ENCODE measurements at regions not wholly inside any gene's neighbourhood (a gene's known extent, or its start where the extent isn't known, plus 50 kb on each side); places are given as distances from the start of the nearest gene placed in this dataset.
A peak's percentile ranks its signal among the peaks of the same experiment; 100 is the strongest.
"Not testable (repeated sequence)": the region's sequence is repeated elsewhere in the genome, so short reads cannot be mapped to it uniquely, and the experiment has no call there.

- Histone ChIP-seq H3K4me3 (ENCODE audit: extremely low read depth, insufficient read depth, low read length, poor library complexity, severe bottlenecking) (no peak overlapping the region), H3K9me3 (ENCODE audit: control insufficient read depth, low read length) (no peaks in the 10 kb centered on the region), H3K27ac (ENCODE audit: low read depth, low read length, severe bottlenecking) (no peak overlapping the region), H3K36me3 (ENCODE audit: control insufficient read depth, insufficient read depth, low read length) (no peaks in the 10 kb centered on the region), H3K4me1 (ENCODE audit: control insufficient read depth, insufficient read depth, low read length, poor library complexity, severe bottlenecking) (no peaks in the 10 kb centered on the region)
- 91 to 97% methylated on average over 4 to 5 of the region's 7 CpGs for WGBS, 2 experiments (ENCODE audit: insufficient coverage in 2 of 2)
These were observed 61.4 kb upstream of the TNFAIP3 start for GRCh38 chr6:137805622-137806021.

GRCh38 chr6:137806914-137807682, 60.0 kb upstream of the TNFAIP3 start:
- Histone ChIP-seq H3K4me3 (ENCODE audit: extremely low read depth, insufficient read depth, low read length, poor library complexity, severe bottlenecking) (no peak overlapping the region), H3K27ac (ENCODE audit: low read depth, low read length, severe bottlenecking) (no peak overlapping the region), H3K36me3 (ENCODE audit: control insufficient read depth, insufficient read depth, low read length) (no peaks in the 10 kb centered on the region), H3K9me3 (ENCODE audit: control insufficient read depth, low read length) (no peaks in the 10 kb centered on the region), H3K4me1 (ENCODE audit: control insufficient read depth, insufficient read depth, low read length, poor library complexity, severe bottlenecking) (peaks cover 9% of the 10 kb centered on the region)
- 95 to 100% methylated on average over 2 of the region's 5 CpGs for WGBS, 2 experiments (ENCODE audit: insufficient coverage in 2 of 2)

GRCh38 chr6:137808191-137808590, 58.9 kb upstream of the TNFAIP3 start:
- no peaks in the 10 kb centered on the region for H3K36me3 ChIP-seq (ENCODE audit: control insufficient read depth, insufficient read depth, low read length)
- no peak overlapping the region for H3K27ac ChIP-seq (ENCODE audit: low read depth, low read length, severe bottlenecking)
- no peak overlapping the region for H3K4me3 ChIP-seq (ENCODE audit: extremely low read depth, insufficient read depth, low read length, poor library complexity, severe bottlenecking)
- peaks cover 9% of the 10 kb centered on the region for H3K4me1 ChIP-seq (ENCODE audit: control insufficient read depth, insufficient read depth, low read length, poor library complexity, severe bottlenecking)
- no peaks in the 10 kb centered on the region for H3K9me3 ChIP-seq (ENCODE audit: control insufficient read depth, low read length)

GRCh38 chr6:137808836-137809315, 58.2 kb upstream of the TNFAIP3 start:
- Histone ChIP-seq H3K4me1 (ENCODE audit: control insufficient read depth, insufficient read depth, low read length, poor library complexity, severe bottlenecking) (peaks cover 9% of the 10 kb centered on the region), H3K9me3 (ENCODE audit: control insufficient read depth, low read length) (no peaks in the 10 kb centered on the region), H3K4me3 (ENCODE audit: extremely low read depth, insufficient read depth, low read length, poor library complexity, severe bottlenecking) (no peak overlapping the region), H3K27ac (ENCODE audit: low read depth, low read length, severe bottlenecking) (no peak overlapping the region), H3K36me3 (ENCODE audit: control insufficient read depth, insufficient read depth, low read length) (no peaks in the 10 kb centered on the region)
- WGBS, 2 experiments (ENCODE audit: insufficient coverage in 2 of 2), result 86 to 89% methylated on average over 4 to 6 of the region's 7 CpGs

- H3K9me3 ChIP-seq (ENCODE audit: control insufficient read depth, low read length); H3K4me1 ChIP-seq (ENCODE audit: control insufficient read depth, insufficient read depth, low read length, poor library complexity, severe bottlenecking); H3K27ac ChIP-seq (ENCODE audit: low read depth, low read length, severe bottlenecking); H3K36me3 ChIP-seq (ENCODE audit: control insufficient read depth, insufficient read depth, low read length); H3K4me3 ChIP-seq (ENCODE audit: extremely low read depth, insufficient read depth, low read length, poor library complexity, severe bottlenecking): not testable (repeated sequence)
- 69 to 77% methylated on average over 4 to 6 of the region's 7 CpGs for WGBS, 2 experiments (ENCODE audit: insufficient coverage in 2 of 2)
These were observed 57.0 kb upstream of the TNFAIP3 start for GRCh38 chr6:137809895-137810553.

GRCh38 chr6:137810554-137811120, 56.4 kb upstream of the TNFAIP3 start:
- WGBS, 2 experiments (ENCODE audit: insufficient coverage in 2 of 2), result 100% methylated on average over 1 to 4 of the region's 4 CpGs
- H3K4me1 ChIP-seq (ENCODE audit: control insufficient read depth, insufficient read depth, low read length, poor library complexity, severe bottlenecking), result peaks cover 9% of the 10 kb centered on the region
- H3K36me3 ChIP-seq (ENCODE audit: control insufficient read depth, insufficient read depth, low read length), result no peaks in the 10 kb centered on the region
- H3K9me3 ChIP-seq (ENCODE audit: control insufficient read depth, low read length), result no peaks in the 10 kb centered on the region
- no peak overlapping the region for H3K4me3 ChIP-seq (ENCODE audit: extremely low read depth, insufficient read depth, low read length, poor library complexity, severe bottlenecking)
- no peak overlapping the region for H3K27ac ChIP-seq (ENCODE audit: low read depth, low read length, severe bottlenecking)

- WGBS, 2 experiments (ENCODE audit: insufficient coverage in 2 of 2), result 60 to 72% methylated on average over 4 to 7 of the region's 13 CpGs
- Histone ChIP-seq H3K4me3 (ENCODE audit: extremely low read depth, insufficient read depth, low read length, poor library complexity, severe bottlenecking) (no peak overlapping the region), H3K4me1 (ENCODE audit: control insufficient read depth, insufficient read depth, low read length, poor library complexity, severe bottlenecking) (peaks cover 9% of the 10 kb centered on the region), H3K9me3 (ENCODE audit: control insufficient read depth, low read length) (no peaks in the 10 kb centered on the region), H3K27ac (ENCODE audit: low read depth, low read length, severe bottlenecking) (peak overlapping the region; percentile 65), H3K36me3 (ENCODE audit: control insufficient read depth, insufficient read depth, low read length) (no peaks in the 10 kb centered on the region)
These were observed 55.7 kb upstream of the TNFAIP3 start for GRCh38 chr6:137811121-137811915.

- H3K27ac ChIP-seq (ENCODE audit: low read depth, low read length, severe bottlenecking), result peak overlapping the region; percentile 65
- no peaks in the 10 kb centered on the region for H3K36me3 ChIP-seq (ENCODE audit: control insufficient read depth, insufficient read depth, low read length)
- 87 to 93% methylated on average over 2 to 4 of the region's 6 CpGs for WGBS, 2 experiments (ENCODE audit: insufficient coverage in 2 of 2)
- H3K4me3 ChIP-seq (ENCODE audit: extremely low read depth, insufficient read depth, low read length, poor library complexity, severe bottlenecking), result no peak overlapping the region
- H3K9me3 ChIP-seq (ENCODE audit: control insufficient read depth, low read length), result no peaks in the 10 kb centered on the region
- peaks cover 9% of the 10 kb centered on the region for H3K4me1 ChIP-seq (ENCODE audit: control insufficient read depth, insufficient read depth, low read length, poor library complexity, severe bottlenecking)
These were observed 55.0 kb upstream of the TNFAIP3 start for GRCh38 chr6:137811916-137812553.

- WGBS, 2 experiments (ENCODE audit: insufficient coverage in 2 of 2), result 92 to 100% methylated on average over 2 of the region's 4 CpGs
These were observed 53.6 kb upstream of the TNFAIP3 start for GRCh38 chr6:137813308-137813970.

GRCh38 chr6:137814030-137814429, 53.0 kb upstream of the TNFAIP3 start:
- H3K9me3 ChIP-seq (ENCODE audit: control insufficient read depth, low read length); H3K36me3 ChIP-seq (ENCODE audit: control insufficient read depth, insufficient read depth, low read length); H3K4me1 ChIP-seq (ENCODE audit: control insufficient read depth, insufficient read depth, low read length, poor library complexity, severe bottlenecking); H3K4me3 ChIP-seq (ENCODE audit: extremely low read depth, insufficient read depth, low read length, poor library complexity, severe bottlenecking); H3K27ac ChIP-seq (ENCODE audit: low read depth, low read length, severe bottlenecking): not testable (repeated sequence)
- WGBS, 2 experiments (ENCODE audit: insufficient coverage in 2 of 2), result no CpG with 5 or more reads among the region's 3 CpGs

More at GRCh38 chr6:137813308-137813970, 53.6 kb upstream of the TNFAIP3 start:
- Histone ChIP-seq H3K27ac (ENCODE audit: low read depth, low read length, severe bottlenecking) (no peak overlapping the region), H3K4me1 (ENCODE audit: control insufficient read depth, insufficient read depth, low read length, poor library complexity, severe bottlenecking) (peaks cover 9% of the 10 kb centered on the region), H3K4me3 (ENCODE audit: extremely low read depth, insufficient read depth, low read length, poor library complexity, severe bottlenecking) (no peak overlapping the region), H3K9me3 (ENCODE audit: control insufficient read depth, low read length) (no peaks in the 10 kb centered on the region), H3K36me3 (ENCODE audit: control insufficient read depth, insufficient read depth, low read length) (no peaks in the 10 kb centered on the region)
